Ishikawa (cell line): ENCODE measurements at regions not wholly inside any gene's neighbourhood (a gene's known extent, or its start where the extent isn't known, plus 50 kb on each side); places are given as distances from the start of the nearest gene placed in this dataset.

Source experiments
- CEBPB ChIP-seq: IDR thresholded peaks from 2 replicates; pipeline ENCODE4 v1.6.1; 2012
- CREB1 ChIP-seq: IDR thresholded peaks from 2 replicates; pipeline ENCODE4 v1.6.1; 2012; ENCODE audit warnings: low read depth
- EGR1 ChIP-seq: IDR thresholded peaks from 2 replicates; pipeline ENCODE4 v1.6.1; 2012
- EP300 ChIP-seq: IDR thresholded peaks from 2 replicates; pipeline ENCODE4 v1.6.1; 2012; ENCODE audit warnings: borderline replicate concordance
- FOXM1 ChIP-seq: IDR thresholded peaks from 2 replicates; pipeline ENCODE4 v1.6.1; 2012; ENCODE audit warnings: low read depth, borderline replicate concordance
- NFIC ChIP-seq: IDR thresholded peaks from 2 replicates; pipeline ENCODE4 v1.6.1; 2012
- RAD21 ChIP-seq: IDR thresholded peaks from 2 replicates; pipeline ENCODE4 v1.6.1; 2012; ENCODE audit warnings: low read depth
- TAF1 ChIP-seq: IDR thresholded peaks from 2 replicates; pipeline ENCODE4 v1.6.1; 2012; ENCODE audit warnings: low read depth, mild to moderate bottlenecking
- TCF12 ChIP-seq: IDR thresholded peaks from 2 replicates; pipeline ENCODE4 v1.6.1; 2012; ENCODE audit warnings: low read depth
- TEAD4 ChIP-seq: IDR thresholded peaks from 2 replicates; pipeline ENCODE4 v1.6.1; 2012
- YY1 ChIP-seq: IDR thresholded peaks from 2 replicates; pipeline ENCODE4 v1.6.1; 2012; ENCODE audit warnings: low read depth
- ZBTB7A ChIP-seq: IDR thresholded peaks from 2 replicates; pipeline ENCODE4 v1.6.1; 2012; ENCODE audit warnings: low read depth
- TF ChIP-seq, protein P1 (sequence below): IDR thresholded peaks from 2 replicates; pipeline ENCODE4 v1.6.1; 2012; ENCODE audit warnings: low read depth, mild to moderate bottlenecking
- TF ChIP-seq, protein P2 (sequence below): IDR thresholded peaks from 2 replicates; pipeline ENCODE4 v1.6.1; 2012

DNA sequence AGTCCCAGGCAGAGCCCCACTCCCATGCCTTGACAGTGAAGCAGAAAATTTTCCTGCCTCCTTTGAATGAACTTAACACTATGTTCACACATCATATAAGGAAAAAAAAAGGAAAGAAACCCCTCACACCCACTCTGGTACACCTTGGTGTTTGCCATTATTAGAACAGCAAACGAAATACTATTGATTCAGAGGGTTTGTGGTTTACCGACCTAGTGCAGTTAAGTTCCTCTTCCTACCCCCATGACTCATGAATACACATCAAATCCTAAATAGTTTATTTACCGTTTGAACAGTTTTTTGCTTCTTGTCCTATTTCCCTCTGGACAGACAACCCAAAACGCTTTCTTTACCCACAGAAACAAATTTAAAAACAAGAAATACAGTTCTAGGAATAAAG, 237.7 kb downstream of the FOXA2 start:
- TF ChIP-seq, protein P1, sequence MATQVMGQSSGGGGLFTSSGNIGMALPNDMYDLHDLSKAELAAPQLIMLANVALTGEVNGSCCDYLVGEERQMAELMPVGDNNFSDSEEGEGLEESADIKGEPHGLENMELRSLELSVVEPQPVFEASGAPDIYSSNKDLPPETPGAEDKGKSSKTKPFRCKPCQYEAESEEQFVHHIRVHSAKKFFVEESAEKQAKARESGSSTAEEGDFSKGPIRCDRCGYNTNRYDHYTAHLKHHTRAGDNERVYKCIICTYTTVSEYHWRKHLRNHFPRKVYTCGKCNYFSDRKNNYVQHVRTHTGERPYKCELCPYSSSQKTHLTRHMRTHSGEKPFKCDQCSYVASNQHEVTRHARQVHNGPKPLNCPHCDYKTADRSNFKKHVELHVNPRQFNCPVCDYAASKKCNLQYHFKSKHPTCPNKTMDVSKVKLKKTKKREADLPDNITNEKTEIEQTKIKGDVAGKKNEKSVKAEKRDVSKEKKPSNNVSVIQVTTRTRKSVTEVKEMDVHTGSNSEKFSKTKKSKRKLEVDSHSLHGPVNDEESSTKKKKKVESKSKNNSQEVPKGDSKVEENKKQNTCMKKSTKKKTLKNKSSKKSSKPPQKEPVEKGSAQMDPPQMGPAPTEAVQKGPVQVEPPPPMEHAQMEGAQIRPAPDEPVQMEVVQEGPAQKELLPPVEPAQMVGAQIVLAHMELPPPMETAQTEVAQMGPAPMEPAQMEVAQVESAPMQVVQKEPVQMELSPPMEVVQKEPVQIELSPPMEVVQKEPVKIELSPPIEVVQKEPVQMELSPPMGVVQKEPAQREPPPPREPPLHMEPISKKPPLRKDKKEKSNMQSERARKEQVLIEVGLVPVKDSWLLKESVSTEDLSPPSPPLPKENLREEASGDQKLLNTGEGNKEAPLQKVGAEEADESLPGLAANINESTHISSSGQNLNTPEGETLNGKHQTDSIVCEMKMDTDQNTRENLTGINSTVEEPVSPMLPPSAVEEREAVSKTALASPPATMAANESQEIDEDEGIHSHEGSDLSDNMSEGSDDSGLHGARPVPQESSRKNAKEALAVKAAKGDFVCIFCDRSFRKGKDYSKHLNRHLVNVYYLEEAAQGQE, result no peak
- no peak for TF ChIP-seq TAF1
- no peak for TF ChIP-seq FOXM1
- TF ChIP-seq CEBPB, result no peak
- TF ChIP-seq EGR1, result no peak
- no peak for TF ChIP-seq YY1
- TF ChIP-seq, protein P2, sequence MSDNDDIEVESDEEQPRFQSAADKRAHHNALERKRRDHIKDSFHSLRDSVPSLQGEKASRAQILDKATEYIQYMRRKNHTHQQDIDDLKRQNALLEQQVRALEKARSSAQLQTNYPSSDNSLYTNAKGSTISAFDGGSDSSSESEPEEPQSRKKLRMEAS, result no peak
- no peak for TF ChIP-seq RAD21
- TF ChIP-seq NFIC, result no peak
- TF ChIP-seq EP300, result no peak
- TF ChIP-seq TEAD4, result no peak
- TF ChIP-seq TCF12, result no peak
- TF ChIP-seq ZBTB7A, result no peak
- no peak for TF ChIP-seq CREB1
